HK-2 (cell line): ENCODE measurements at regions not wholly inside any gene's neighbourhood (a gene's known extent, or its start where the extent isn't known, plus 50 kb on each side); places are given as distances from the start of the nearest gene placed in this dataset.
"Not testable (repeated sequence)": the region's sequence is repeated elsewhere in the genome, so short reads cannot be mapped to it uniquely, and the experiment has no call there.

ENCODE experiments used
- DNase-seq: peaks from one replicate; pipeline ENCODE4 v3.0.0-alpha.2; 2018; ENCODE audit not compliant: unreplicated experiment

GRCh38 chr14:58730792-58731464 lies 93.2 kb downstream of the DACT1 start:
- DNase-seq, result no peak

GRCh38 chr14:58731465-58732293 lies 93.9 kb downstream of the DACT1 start:
- peak; percentile 35 for DNase-seq

DNA sequence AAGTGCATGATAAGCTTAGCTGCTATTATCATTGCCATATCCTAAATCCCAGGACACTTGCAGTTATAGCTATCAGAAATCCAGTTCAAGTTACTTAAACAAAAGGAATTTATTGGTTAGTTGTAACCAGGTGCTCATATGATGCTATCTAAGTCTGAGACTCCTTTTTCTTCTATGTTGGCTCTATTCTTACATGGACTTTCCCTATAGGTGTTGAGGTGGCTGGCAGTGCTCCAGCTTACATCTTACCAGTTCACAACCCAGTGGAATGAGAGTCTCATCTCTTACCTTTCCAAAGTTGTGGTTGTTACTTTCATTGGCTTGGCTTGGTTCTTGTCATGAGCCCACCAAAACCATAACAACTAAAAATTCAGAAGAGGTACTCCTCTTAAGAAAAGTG lies 94.6 kb downstream of the DACT1 start:
- no peak for DNase-seq

DNA sequence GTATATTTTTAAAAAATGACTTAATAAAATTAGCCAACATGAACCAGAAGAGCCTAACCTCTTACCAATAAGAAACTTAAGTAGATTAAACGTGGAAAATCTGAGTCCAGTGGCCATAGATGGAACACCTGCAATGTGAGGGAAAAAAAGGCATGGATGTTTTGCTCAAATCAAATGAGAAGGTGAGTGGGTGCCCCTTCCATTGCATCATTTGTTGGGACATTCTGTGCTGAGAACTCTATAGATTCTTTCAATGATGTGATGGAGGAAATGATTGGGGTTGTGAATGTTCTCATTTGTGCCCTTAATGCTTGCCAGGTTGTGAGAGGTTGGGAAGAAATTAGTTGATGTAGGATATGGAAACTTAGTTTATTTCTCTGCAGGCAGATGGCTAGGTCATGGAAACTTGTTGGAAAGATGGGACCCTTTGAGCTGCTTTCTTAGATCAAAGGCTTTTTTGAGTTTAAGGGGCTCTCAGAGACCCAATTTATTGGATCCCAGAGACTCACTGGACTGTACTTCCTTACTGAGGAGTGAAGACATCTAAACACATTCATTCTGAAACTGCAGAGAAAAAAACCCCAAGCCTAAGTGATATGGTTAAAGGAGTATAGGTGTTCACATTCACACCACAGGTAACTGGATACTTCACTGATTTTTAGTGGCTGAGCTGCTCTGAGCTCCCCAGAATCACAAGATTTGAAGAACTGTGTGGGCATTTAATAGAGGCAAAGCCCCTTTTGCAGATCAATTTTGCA lies 95.9 kb downstream of the DACT1 start:
- no peak for DNase-seq

DNA sequence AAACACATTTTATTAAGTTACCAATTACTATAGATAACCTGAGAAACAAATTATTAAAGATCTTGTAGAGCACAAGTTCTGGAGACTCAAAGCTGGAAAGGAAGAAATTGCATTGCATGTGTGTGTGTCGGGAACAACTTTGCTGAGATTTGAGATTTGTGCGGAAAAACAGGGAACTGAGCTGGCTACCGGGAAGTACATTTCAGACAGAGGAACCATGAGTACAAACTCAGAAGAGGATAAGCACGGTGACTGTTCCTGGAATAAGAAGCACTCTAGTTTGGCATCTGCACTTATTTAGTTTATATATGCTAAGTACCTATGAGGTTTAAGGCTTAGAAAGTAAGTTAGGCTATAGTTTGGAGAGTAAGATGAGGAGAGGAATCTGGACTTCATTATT lies 97.8 kb downstream of the DACT1 start:
- no peak for DNase-seq

- no peak for DNase-seq
Measured at GRCh38 chr14:58736606-58737005, 98.8 kb downstream of the DACT1 start.

GRCh38 chr14:58737511-58737910 lies 99.7 kb downstream of the DACT1 start:
- DNase-seq, result no peak

DNA sequence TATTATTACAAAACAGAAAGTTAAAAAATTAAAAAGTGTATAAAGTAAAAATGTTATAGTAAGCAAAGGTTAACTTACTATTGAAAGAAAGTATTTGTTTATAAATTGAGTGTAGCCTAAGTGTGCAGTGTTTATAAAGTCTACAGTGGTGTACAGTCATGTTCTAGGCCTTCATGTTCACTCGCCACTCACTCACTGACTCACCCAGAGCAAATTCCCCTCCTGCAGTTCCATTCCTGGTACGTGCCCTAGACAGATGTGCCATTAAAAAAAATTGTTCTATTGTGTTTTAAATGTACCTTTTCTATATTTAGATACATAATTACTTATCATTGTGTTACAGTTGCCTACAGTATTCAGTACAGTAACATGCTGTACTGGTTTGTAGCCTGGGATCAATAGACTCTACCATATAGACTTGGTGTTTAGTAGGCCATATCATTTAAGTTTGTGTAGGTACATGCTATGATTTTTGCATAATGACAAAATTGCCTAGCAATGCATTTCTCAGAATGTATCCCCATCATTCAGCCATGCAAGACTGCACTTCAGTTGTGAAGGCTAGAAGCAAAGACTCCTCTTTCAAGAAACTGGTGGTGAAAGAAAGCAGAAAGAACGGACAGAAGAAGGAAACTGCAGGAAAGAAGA lies 100.6 kb downstream of the DACT1 start:
- DNase-seq, result peak; percentile 41

- DNase-seq, result no peak
Measured at GRCh38 chr14:58738876-58739275, 101.1 kb downstream of the DACT1 start.

GRCh38 chr14:58739674-58740073 lies 101.9 kb downstream of the DACT1 start:
- DNase-seq, result no peak

- DNase-seq, result no peak
Measured at GRCh38 chr14:58740379-58740935, 102.7 kb downstream of the DACT1 start.

- DNase-seq, result no peak
Measured at GRCh38 chr14:58744801-58745394, 107.1 kb downstream of the DACT1 start.

DNA sequence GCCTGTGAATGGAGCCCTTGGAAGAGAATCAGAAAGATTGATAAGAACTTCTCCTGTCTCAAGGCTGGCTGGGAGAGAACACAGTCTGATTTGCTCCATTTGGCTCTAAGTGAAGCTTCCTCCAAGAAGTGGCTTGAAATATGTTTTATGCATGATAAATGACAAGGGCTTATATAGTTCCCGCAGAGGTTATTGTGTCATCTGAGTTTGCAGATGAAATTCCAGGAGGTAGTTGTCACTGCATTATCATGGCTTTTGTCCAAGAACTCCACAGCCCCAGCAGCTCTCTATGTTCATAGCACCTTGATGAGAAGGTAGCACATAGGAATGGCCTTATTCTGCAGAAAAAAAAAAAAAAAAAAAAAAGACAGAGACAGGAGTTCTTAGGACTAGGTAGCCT lies 108.5 kb downstream of the DACT1 start:
- DNase-seq, result peak; percentile 44

DNA sequence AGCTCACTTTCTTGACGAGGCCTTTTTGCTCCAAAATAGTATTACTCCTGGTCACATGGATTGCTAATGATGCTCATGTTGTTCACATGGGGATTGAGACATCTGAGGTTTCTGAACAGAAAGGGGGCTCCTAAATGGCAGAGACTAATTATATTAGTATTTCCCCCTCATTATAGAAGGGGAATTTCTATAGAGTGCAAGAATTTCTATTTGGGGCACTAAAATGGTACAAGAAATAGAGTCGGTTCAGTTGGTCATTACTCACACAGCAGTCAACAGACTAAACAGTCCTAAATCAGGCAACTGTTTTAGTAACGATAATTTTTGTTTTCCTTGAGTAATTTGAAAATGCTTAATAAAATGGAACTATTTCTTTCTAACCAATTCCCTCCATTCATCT lies 108.9 kb downstream of the DACT1 start:
- no peak for DNase-seq

DNA sequence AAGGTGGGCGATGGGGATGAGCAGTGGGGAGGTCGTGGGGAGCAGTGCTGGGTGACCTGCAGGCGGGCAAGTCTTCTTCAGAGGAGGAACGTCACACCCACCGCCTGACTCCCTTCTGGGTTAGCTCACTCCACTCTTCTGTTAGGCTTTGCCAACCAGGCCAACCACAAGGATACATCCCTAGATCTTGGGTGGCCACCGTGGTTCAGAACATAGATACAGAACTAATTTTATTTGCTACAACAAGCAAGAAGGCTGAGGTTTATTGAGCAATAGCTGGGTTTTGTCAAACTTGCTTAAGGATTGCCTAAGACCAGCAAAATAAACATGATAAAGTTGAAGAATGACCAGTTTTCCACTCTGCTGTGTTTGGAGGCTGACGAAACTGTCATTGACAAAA lies 109.4 kb downstream of the DACT1 start:
- peak; percentile 28 for DNase-seq

- not testable (repeated sequence) for DNase-seq
Measured at GRCh38 chr14:58748251-58748650, 110.5 kb downstream of the DACT1 start.

DNA sequence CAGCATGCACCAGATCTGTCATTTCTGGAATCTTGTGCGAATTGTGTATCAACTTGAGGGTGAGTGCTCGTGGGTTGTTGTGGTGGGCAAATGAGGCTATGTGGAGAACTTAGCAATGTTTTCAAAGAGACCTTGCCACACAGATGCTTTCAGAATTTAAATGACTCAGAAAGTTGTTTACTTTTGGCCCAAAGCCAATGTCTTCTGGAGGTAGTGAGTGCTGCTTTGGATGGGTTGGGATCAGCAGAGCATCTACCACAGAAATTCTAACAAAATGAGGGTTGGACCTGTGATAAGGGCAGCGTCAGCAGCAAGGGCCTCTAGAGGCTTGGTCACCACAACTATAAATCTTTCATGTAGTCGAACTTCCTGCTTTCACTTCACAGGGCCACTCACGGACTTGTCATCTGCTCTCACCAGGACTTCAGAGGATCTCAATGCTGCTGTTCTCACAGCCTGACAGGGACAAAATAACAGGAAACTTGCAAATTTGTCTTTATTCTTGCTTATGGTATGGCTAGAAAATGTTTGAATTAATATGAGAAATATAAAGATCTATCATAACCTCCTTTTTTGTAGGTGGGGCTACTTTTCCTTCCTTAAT lies 111.4 kb downstream of the DACT1 start:
- peak; percentile 49 for DNase-seq

DNA sequence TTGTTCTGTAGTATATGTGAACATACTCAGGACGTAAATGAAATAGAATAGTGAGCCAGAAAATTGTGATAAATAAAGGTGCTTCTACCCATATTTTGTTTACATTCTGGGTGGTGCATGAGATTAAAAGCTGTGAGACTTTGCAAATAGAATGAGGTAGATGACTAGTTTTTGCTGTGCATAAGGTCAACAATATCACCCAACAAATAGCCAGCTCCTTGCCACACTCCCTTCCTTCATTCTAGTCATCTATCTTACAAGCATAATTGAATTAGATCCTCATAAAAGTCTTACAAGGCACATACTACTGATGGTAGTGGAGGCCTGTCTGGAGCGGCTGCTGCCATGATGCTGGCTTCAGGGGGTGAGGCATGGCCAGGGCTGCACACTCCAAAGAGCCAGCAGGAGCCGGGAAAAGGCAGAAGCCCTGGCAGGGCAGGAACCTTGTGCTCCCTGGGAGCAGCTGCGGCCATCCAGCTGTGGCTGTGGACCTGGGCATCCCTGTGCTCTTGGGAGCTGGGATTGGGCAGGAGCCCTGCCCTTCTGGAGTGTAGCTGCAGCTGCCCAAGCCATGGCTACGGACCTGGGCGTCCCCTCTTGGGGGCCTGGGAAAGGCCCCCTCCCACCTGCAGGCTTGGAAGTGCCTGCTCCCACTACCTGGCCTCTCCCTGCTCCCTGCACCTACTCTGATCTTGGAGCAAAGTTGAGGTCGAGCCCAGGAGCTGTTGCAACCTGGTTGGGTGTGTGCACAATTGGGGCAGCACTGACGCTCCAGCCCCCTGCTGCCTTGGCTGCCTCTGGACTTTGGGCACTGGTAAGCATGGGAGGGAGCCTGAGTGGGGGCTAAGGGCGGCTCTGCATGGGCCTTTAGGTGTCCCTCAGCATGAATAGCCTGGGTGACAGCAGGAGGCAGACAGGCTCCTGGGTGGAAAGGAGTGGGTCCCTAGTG lies 112.8 kb downstream of the DACT1 start:
- no peak for DNase-seq

DNA sequence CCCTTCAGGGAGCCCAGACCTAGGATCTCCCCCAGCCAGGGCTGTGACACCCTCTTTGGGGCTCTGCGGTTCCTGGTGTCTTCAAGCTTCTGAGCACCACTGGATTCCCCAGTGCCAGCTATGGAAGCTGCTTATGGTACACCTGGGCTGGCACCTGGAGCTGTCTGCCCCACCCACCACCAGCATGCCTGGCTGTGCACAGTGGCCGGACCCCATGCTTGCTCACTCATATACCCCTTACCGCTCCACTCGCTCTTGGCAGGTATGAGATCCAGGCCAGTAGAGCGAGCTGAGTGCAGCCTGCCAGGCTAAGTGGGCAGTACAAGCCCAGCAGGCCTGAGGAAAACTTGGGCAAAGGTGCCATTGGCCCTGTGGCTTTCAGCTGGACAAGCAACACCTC lies 114.0 kb downstream of the DACT1 start:
- no peak for DNase-seq

DNA sequence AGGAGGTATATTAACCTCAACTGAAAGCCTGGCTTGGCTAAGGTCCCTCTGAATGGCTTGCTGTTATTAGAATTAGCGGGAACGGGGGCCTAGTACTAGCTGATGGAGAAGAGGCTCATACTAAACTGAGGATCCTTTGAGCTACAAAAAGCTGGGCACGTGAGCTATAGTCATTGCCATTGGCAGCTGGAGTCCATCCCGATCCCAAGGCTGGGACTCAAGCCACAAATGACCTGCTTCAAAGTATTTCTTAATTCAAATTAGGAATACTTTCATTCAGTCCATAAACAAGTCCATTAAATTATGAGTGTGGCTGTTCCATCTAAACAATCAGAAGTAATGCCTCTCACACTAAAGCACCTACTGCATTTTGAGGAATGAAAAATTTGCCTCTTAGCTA lies 114.5 kb downstream of the DACT1 start:
- DNase-seq, result no peak
